Osteoblast (primary cell): ENCODE measurements at regions not wholly inside any gene's neighbourhood (a gene's known extent, or its start where the extent isn't known, plus 50 kb on each side); places are given as distances from the start of the nearest gene placed in this dataset.

Experiments used
- DNase-seq: peaks from one replicate; pipeline ENCODE4 v3.0.0; 2011; ENCODE audit warnings: low spot score, mixed read lengths; ENCODE audit not compliant: insufficient read length; ENCODE audit errors: missing footprints
- H2AFZ ChIP-seq: 2 replicates; pipeline ENCODE4 v1.6.0; 2011; ENCODE audit warnings: mild to moderate bottlenecking, low read length
- H3K27ac ChIP-seq: 2 replicates; pipeline ENCODE4 v1.5.1; 2011; ENCODE audit warnings: mild to moderate bottlenecking, low read depth, low read length, moderate library complexity
- H3K27me3 ChIP-seq: 2 replicates; pipeline ENCODE4 v1.6.0; 2012; ENCODE audit warnings: mild to moderate bottlenecking, control low read depth, inconsistent platforms, low read length, moderate library complexity; ENCODE audit not compliant: insufficient read depth
- H3K36me3 ChIP-seq: 2 replicates; pipeline ENCODE4 v1.5.1; 2011; ENCODE audit warnings: mild to moderate bottlenecking, low read length, control low read depth, moderate library complexity; ENCODE audit not compliant: insufficient read depth
- H3K4me1 ChIP-seq: 2 replicates; pipeline ENCODE4 v1.5.1; 2011; ENCODE audit warnings: mild to moderate bottlenecking, low read length, control low read depth, moderate library complexity; ENCODE audit not compliant: insufficient read depth
- H3K4me2 ChIP-seq: 2 replicates; pipeline ENCODE4 v1.6.0; 2011; ENCODE audit warnings: mild to moderate bottlenecking, low read length; ENCODE audit not compliant: insufficient read depth
- H3K4me3 ChIP-seq: fragments of 200-600 bp; sonication (generic); 3 replicates; pipeline ENCODE4 v1.5.1; 2012; ENCODE audit warnings: mild to moderate bottlenecking, low read length, inconsistent platforms; ENCODE audit not compliant: insufficient read depth
- H3K79me2 ChIP-seq: 2 replicates; pipeline ENCODE4 v1.6.0; 2012; ENCODE audit warnings: mild to moderate bottlenecking, low read length, control low read depth, inconsistent platforms; ENCODE audit not compliant: insufficient read depth
- H3K9me3 ChIP-seq: 2 replicates; pipeline ENCODE4 v1.5.1; 2011; ENCODE audit warnings: low read depth, low read length, control low read depth
- H4K20me1 ChIP-seq: 2 replicates; pipeline ENCODE4 v1.6.0; 2012; ENCODE audit warnings: mild to moderate bottlenecking, low read length, control low read depth; ENCODE audit not compliant: insufficient read depth
- CTCF ChIP-seq: IDR thresholded peaks from 2 replicates; pipeline ENCODE4 v1.5.1; 2011; ENCODE audit warnings: mild to moderate bottlenecking, low read depth, low read length, moderate library complexity; ENCODE audit errors: extremely low read depth

- Histone ChIP-seq H3K4me2 (no peak overlapping the region), H2AFZ (no peak overlapping the region), H3K79me2 (no peaks in the 10 kb centered on the region), H3K27ac (no peak overlapping the region), H4K20me1 (no peaks in the 10 kb centered on the region), H3K4me3 (no peak overlapping the region), H3K36me3 (no peaks in the 10 kb centered on the region), H3K27me3 (no peaks in the 10 kb centered on the region), H3K9me3 (peaks cover 2% of the 10 kb centered on the region), H3K4me1 (no peaks in the 10 kb centered on the region)
- no peak for TF ChIP-seq CTCF
- no peak for DNase-seq
Measured at GRCh38 chr14:48792376-48793024, 793.7 kb downstream of the RPS29 start.

DNA sequence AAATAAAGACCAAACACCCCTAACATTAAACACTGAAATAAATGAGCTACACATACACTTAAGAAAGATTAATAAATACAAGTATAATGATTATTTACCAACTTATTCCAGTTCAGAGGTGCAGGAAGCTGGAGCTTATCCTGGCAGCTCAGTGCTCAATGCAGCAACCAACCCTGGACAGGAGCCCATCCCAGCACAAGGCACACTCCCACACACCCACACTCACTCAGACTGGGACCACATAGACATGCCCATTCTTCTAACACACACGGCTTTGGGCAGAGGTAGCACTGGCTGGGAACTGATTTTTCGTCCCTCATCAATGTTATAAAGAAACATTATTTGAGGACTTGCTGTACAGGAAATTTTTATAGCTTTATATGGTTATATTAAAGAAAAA, 797.4 kb downstream of the RPS29 start:
- DNase-seq, result no peak
- Histone ChIP-seq H3K36me3 (no peaks in the 10 kb centered on the region), H3K79me2 (no peaks in the 10 kb centered on the region), H3K27ac (no peak overlapping the region), H4K20me1 (no peaks in the 10 kb centered on the region), H3K4me1 (no peaks in the 10 kb centered on the region), H3K4me2 (no peak overlapping the region), H3K9me3 (peaks cover 2% of the 10 kb centered on the region), H2AFZ (no peak overlapping the region), H3K4me3 (no peak overlapping the region), H3K27me3 (no peaks in the 10 kb centered on the region)
- TF ChIP-seq CTCF, result no peak

- TF ChIP-seq CTCF, result no peak
- no peaks in the 10 kb centered on the region for H4K20me1 ChIP-seq
Measured at GRCh38 chr14:48786498-48786897, 799.7 kb downstream of the RPS29 start.

DNA sequence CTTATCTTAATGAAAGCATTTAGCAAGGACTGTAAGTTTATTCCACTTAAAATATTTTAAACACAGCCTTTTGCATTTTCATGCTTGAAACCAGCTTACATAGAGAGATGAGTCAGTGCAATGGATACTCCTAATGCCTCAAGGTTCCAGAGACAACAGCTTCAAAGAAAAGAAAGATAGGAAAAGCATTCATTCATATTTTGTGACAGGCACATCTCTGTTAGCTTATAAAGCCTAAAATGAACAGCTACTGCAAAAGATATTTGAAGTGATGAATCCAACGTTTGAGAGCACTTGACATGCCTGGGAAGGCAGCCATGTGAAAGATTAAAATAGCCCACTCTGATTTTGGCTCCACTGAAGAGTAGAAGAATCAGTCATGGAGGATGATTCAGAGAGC, 814.5 kb downstream of the RPS29 start:
- Histone ChIP-seq H3K27me3 (no peaks in the 10 kb centered on the region), H3K4me2 (no peak overlapping the region), H3K4me1 (no peaks in the 10 kb centered on the region), H3K79me2 (no peaks in the 10 kb centered on the region), H3K27ac (no peak overlapping the region), H3K4me3 (no peak overlapping the region), H3K36me3 (no peaks in the 10 kb centered on the region), H4K20me1 (no peaks in the 10 kb centered on the region), H3K9me3 (peaks cover 4% of the 10 kb centered on the region), H2AFZ (no peak overlapping the region)
- TF ChIP-seq CTCF, result no peak
- no peak for DNase-seq

More at GRCh38 chr14:48786498-48786897, 799.7 kb downstream of the RPS29 start:
- no peaks in the 10 kb centered on the region for H3K79me2 ChIP-seq
- H3K27me3 ChIP-seq, result no peaks in the 10 kb centered on the region
- no peak overlapping the region for H3K4me3 ChIP-seq
- no peaks in the 10 kb centered on the region for H3K36me3 ChIP-seq
- peak; percentile 9 for DNase-seq
- H2AFZ ChIP-seq, result no peak overlapping the region
- no peaks in the 10 kb centered on the region for H3K4me1 ChIP-seq
- H3K4me2 ChIP-seq, result no peak overlapping the region
- peaks cover 2% of the 10 kb centered on the region for H3K9me3 ChIP-seq
- H3K27ac ChIP-seq, result no peak overlapping the region
